ENCODE measurements at regions not wholly inside any gene's neighbourhood (a gene's known extent, or its start where the extent isn't known, plus 50 kb on each side); places are given as distances from the start of the nearest gene placed in this dataset.
"Not testable (repeated sequence)": the region's sequence is repeated elsewhere in the genome, so short reads cannot be mapped to it uniquely, and the experiment has no call there.

DNA sequence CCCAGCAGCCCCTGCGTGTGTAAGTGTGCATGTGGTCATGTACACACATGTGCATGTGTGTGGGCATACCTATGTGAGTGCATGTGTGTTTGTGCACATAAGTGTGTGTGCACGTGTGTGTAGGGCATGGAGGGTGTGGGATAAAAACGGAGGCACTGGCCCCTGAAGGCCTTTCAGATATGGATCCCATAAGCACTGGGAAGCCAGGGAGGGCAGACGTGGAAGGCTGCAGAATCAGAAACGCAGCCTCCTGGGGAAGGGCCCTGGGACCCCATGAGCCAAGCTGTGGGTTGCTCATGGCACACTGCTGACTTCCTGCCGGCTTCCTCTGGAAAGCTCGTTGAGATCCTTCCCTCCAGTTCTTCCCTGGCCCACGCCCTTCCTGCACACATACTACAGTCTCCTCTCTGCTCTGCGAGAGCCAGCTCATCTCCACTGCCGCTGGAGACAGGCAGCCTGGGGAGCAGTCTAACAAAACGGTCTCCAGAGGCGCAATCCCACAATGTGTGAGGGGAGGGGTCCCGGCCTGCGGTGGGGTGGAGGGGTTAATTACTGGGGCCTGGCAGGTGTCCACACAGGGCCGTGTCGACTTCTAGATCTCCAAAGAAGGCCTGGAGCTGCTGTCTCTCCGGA, 435.2 kb upstream of the B3GAT1 start:
- Mint-ChIP-seq H3K27ac (no peak overlapping the region), H3K4me1 (ENCODE audit: low read depth) (no peaks in the 10 kb centered on the region), H3K36me3 (ENCODE audit: low read depth) (no peaks in the 10 kb centered on the region), H3K4me3 (no peak overlapping the region), H3K9me3 (no peaks in the 10 kb centered on the region), H3K27me3 (ENCODE audit: low read depth) (no peaks in the 10 kb centered on the region)
- no peak for DNase-seq (ENCODE audit: low spot score)

- H3K27me3 Mint-ChIP-seq (ENCODE audit: low read depth): no peaks in the 10 kb centered on the region
- no peak overlapping the region for H3K27ac Mint-ChIP-seq
- no peak for DNase-seq (ENCODE audit: low spot score)
- H3K36me3 Mint-ChIP-seq (ENCODE audit: low read depth): no peaks in the 10 kb centered on the region
- H3K4me3 Mint-ChIP-seq: no peak overlapping the region
- no peaks in the 10 kb centered on the region for H3K9me3 Mint-ChIP-seq
- H3K4me1 Mint-ChIP-seq (ENCODE audit: low read depth): no peaks in the 10 kb centered on the region
These were observed 434.5 kb upstream of the B3GAT1 start for GRCh38 chr11:134846328-134847082.

- Mint-ChIP-seq H3K9me3 (no peaks in the 10 kb centered on the region), H3K4me1 (ENCODE audit: low read depth) (no peaks in the 10 kb centered on the region), H3K27me3 (ENCODE audit: low read depth) (no peaks in the 10 kb centered on the region), H3K27ac (no peak overlapping the region), H3K4me3 (no peak overlapping the region), H3K36me3 (ENCODE audit: low read depth) (no peaks in the 10 kb centered on the region)
- no peak for DNase-seq (ENCODE audit: low spot score)
These were observed 433.7 kb upstream of the B3GAT1 start for GRCh38 chr11:134845474-134846327.

DNA sequence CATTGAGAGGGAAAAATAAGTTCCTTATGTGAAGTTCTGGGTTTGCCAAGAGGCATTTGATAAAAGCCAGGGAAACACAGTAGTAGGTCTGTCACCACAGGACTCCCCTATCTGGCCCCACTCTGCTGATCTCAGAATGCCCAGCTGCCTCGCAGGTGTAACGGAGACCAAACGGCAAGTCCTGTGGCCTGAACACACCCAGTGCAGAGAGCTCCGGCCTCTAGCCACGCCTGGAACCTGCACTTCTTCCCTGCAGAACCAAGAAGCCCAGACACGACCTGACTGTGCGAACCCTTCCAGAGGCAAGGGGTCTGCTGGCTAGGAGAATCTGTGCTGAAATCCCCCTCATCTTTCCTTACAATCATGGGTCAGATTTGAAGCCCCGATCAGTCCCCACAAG, 432.8 kb upstream of the B3GAT1 start:
- Mint-ChIP-seq H3K4me3 (no peak overlapping the region), H3K36me3 (ENCODE audit: low read depth) (no peaks in the 10 kb centered on the region), H3K27me3 (ENCODE audit: low read depth) (no peaks in the 10 kb centered on the region), H3K9me3 (no peaks in the 10 kb centered on the region), H3K27ac (no peak overlapping the region), H3K4me1 (ENCODE audit: low read depth) (no peaks in the 10 kb centered on the region)
- DNase-seq (ENCODE audit: low spot score): no peak

GRCh38 chr11:134843735-134844134, 431.7 kb upstream of the B3GAT1 start:
- no peaks in the 10 kb centered on the region for H3K9me3 Mint-ChIP-seq
- H3K4me1 Mint-ChIP-seq (ENCODE audit: low read depth): no peaks in the 10 kb centered on the region
- no peak for DNase-seq (ENCODE audit: low spot score)
- no peak overlapping the region for H3K4me3 Mint-ChIP-seq
- no peak overlapping the region for H3K27ac Mint-ChIP-seq
- H3K27me3 Mint-ChIP-seq (ENCODE audit: low read depth): no peaks in the 10 kb centered on the region
- H3K36me3 Mint-ChIP-seq (ENCODE audit: low read depth): no peaks in the 10 kb centered on the region

DNA sequence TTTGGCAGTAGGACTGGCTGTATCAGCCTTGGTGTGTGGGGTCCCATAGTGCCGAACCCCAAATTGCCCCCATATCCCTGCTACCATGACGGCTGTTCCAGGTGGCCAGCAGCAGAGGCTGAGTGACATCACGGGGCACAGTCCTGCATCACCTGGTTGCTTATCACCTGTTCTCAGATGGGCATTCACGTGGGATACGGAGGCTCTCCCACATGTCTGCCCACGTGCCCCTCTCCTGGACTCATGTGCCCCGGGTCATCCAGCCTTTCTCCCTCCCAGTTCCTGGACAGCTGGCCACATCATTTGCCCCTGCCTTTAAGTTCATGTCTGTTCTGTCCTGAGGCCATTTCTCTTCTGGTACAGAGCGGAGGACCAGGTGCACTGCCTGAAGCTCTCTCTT, 431.0 kb upstream of the B3GAT1 start:
- H3K4me3 Mint-ChIP-seq: no peak overlapping the region
- no peaks in the 10 kb centered on the region for H3K4me1 Mint-ChIP-seq (ENCODE audit: low read depth)
- no peaks in the 10 kb centered on the region for H3K36me3 Mint-ChIP-seq (ENCODE audit: low read depth)
- no peak overlapping the region for H3K27ac Mint-ChIP-seq
- H3K27me3 Mint-ChIP-seq (ENCODE audit: low read depth): no peaks in the 10 kb centered on the region
- H3K9me3 Mint-ChIP-seq: no peaks in the 10 kb centered on the region
- DNase-seq (ENCODE audit: low spot score): no peak

DNA sequence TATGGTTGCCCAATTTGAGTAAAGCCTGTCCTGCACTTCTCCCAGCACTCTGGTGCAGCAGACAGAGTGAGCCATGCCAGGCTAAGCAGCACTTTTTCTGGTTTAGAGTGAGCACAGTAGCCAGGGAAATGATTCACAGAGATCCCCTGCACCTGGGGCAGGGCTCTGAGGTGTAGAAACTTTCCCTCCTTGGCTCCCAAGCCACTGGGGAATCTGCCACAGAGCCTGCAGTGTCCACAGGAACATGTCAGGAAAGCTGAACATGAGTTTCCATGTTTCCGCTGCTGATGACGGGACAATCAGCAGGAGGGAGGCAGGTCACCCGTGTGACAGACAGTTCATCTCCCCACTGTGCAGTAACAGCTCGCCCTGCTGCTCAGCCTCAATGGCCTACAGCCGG, 429.9 kb upstream of the B3GAT1 start:
- no peak for DNase-seq (ENCODE audit: low spot score)
- no peaks in the 10 kb centered on the region for H3K4me1 Mint-ChIP-seq (ENCODE audit: low read depth)
- H3K9me3 Mint-ChIP-seq: no peaks in the 10 kb centered on the region
- no peak overlapping the region for H3K4me3 Mint-ChIP-seq
- no peaks in the 10 kb centered on the region for H3K36me3 Mint-ChIP-seq (ENCODE audit: low read depth)
- H3K27ac Mint-ChIP-seq: no peak overlapping the region
- no peaks in the 10 kb centered on the region for H3K27me3 Mint-ChIP-seq (ENCODE audit: low read depth)

GRCh38 chr11:134841411-134841810, 429.4 kb upstream of the B3GAT1 start:
- H3K4me3 Mint-ChIP-seq: no peak overlapping the region
- H3K36me3 Mint-ChIP-seq (ENCODE audit: low read depth): no peaks in the 10 kb centered on the region
- no peaks in the 10 kb centered on the region for H3K27me3 Mint-ChIP-seq (ENCODE audit: low read depth)
- DNase-seq (ENCODE audit: low spot score): no peak
- no peak overlapping the region for H3K27ac Mint-ChIP-seq
- H3K9me3 Mint-ChIP-seq: no peaks in the 10 kb centered on the region
- no peaks in the 10 kb centered on the region for H3K4me1 Mint-ChIP-seq (ENCODE audit: low read depth)

DNA sequence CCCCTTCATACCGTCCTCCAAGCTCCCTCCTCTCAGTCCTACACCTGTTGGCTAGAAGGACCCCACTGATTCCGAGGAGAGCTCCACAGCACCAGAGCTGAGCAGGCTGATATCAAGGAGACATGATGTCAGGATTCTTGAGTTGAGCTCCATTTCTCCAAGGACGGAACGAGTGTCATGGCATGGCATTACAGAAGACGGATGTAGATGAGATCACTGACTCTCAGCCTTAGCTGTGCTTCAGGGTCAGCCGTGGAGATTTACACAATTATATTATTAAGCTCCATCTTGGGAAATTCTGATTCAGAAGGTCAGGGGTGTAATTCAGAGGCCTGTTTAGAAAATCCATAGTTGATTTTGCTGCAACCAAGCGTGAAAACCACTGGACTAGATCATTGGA, 428.9 kb upstream of the B3GAT1 start:
- Mint-ChIP-seq H3K4me3 (no peak overlapping the region), H3K36me3 (ENCODE audit: low read depth) (no peaks in the 10 kb centered on the region), H3K4me1 (ENCODE audit: low read depth) (no peaks in the 10 kb centered on the region), H3K9me3 (no peaks in the 10 kb centered on the region), H3K27ac (no peak overlapping the region), H3K27me3 (ENCODE audit: low read depth) (no peaks in the 10 kb centered on the region)
- no peak for DNase-seq (ENCODE audit: low spot score)

DNA sequence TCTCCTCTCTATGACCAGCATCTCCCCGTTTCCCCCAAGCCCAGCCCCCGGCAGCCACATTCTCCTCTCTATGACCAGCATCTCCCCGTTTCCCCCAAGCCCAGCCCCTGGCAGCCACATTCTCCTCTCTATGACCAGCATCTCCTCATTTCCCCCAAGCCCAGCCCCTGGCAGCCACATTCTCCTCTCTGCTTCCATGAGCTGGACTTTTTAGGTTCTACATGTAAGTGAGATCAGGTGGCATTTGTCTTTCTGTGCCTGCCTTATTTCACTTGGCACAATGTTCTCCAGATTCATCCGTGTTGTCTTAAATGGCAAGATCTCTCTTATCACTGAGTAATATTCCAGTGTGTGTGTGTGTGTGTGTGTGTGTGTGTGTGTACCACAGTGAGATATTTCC, 428.1 kb upstream of the B3GAT1 start:
- not testable (repeated sequence) for H3K4me1 Mint-ChIP-seq (ENCODE audit: low read depth); H3K27me3 Mint-ChIP-seq (ENCODE audit: low read depth); H3K9me3 Mint-ChIP-seq; H3K27ac Mint-ChIP-seq; DNase-seq (ENCODE audit: low spot score); H3K36me3 Mint-ChIP-seq (ENCODE audit: low read depth); H3K4me3 Mint-ChIP-seq

- H3K27me3 Mint-ChIP-seq (ENCODE audit: low read depth): no peaks in the 10 kb centered on the region
- H3K4me3 Mint-ChIP-seq: no peak overlapping the region
- H3K36me3 Mint-ChIP-seq (ENCODE audit: low read depth): no peaks in the 10 kb centered on the region
These were observed 426.7 kb upstream of the B3GAT1 start for GRCh38 chr11:134838708-134839107.

DNA sequence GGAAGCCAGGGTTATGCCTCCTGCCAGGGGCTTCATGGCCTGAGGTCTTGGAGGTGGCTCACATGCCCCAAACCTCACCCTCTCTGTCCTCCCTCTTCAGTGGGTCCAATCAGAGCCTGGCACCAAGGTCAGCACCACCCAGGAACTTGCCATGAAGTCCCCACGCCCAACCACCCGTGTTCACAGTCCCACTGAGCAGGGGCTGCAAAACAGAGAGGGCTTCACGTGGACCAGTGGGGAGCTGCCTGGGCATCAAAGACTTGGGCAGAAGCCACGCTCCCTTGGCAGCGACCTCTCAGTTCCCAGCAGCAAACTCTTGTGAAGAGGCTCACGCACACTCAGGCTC, 425.8 kb upstream of the B3GAT1 start:
- Mint-ChIP-seq H3K27me3 (ENCODE audit: low read depth) (peaks cover 3% of the 10 kb centered on the region), H3K4me1 (ENCODE audit: low read depth) (no peaks in the 10 kb centered on the region), H3K36me3 (ENCODE audit: low read depth) (no peaks in the 10 kb centered on the region), H3K4me3 (no peak overlapping the region), H3K27ac (no peak overlapping the region), H3K9me3 (no peaks in the 10 kb centered on the region)
- no peak for DNase-seq (ENCODE audit: low spot score)

More at GRCh38 chr11:134838708-134839107, 426.7 kb upstream of the B3GAT1 start:
- no peak for DNase-seq (ENCODE audit: low spot score)
- Mint-ChIP-seq H3K4me1 (ENCODE audit: low read depth) (no peaks in the 10 kb centered on the region), H3K9me3 (no peaks in the 10 kb centered on the region), H3K27ac (no peak overlapping the region)

DNA sequence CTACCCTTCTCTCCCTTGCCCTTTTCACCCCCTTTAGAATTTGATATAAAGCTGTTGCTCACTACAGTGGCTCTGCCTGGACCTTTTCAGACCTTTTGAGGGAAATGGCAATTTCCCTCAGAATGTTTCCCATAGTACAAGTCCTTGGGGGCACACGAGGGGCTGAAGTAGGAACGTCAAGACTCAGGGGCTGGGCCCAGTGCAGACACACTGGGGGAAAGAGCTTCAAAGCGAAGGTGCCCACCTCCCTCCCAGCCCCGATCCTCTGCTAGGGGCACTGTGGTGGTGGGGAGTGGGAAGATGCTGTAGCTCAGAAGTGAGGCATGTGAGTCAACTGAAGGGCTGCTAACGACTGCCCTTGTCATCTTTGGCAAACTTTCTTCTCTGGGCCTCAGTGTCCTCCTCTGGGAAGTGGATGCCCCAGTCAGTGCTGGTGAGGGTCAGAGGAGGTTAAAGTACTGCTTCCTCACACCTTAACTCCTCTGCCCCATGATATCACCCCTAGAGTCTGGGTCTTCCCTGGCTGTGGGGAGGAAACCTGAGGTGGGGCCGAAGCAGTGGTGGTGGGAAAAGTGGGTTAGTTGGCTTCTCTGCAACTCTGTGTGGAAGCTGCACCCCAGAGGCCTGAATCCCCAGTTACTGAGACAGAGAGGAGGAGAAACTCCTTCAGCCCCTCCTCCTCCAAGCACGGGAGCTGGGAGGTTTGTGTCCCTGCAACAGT, 425.3 kb upstream of the B3GAT1 start:
- no peak overlapping the region for H3K27ac Mint-ChIP-seq
- H3K36me3 Mint-ChIP-seq (ENCODE audit: low read depth): no peaks in the 10 kb centered on the region
- no peaks in the 10 kb centered on the region for H3K4me1 Mint-ChIP-seq (ENCODE audit: low read depth)
- H3K27me3 Mint-ChIP-seq (ENCODE audit: low read depth): peaks cover 3% of the 10 kb centered on the region
- no peak overlapping the region for H3K4me3 Mint-ChIP-seq
- no peaks in the 10 kb centered on the region for H3K9me3 Mint-ChIP-seq
- DNase-seq (ENCODE audit: low spot score): no peak

DNA sequence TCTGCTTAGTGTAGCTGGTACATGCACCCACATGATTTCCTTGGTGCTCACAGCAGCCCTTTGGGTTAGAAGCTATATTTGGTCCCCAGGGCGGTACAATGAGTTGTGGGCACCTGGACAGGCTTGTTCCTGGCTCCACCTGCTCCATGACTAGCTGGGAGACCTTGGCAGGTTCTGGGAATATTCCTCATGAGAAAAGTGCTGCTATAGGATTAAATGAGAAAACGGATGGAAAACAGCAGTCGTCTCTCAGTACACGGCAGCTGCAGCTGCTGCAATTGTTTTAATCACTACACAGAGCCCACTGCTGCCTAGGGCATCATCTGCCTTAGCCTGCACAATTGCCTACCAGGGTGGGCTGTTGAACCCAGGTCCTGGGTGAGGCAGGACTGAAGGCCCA, 424.5 kb upstream of the B3GAT1 start:
- H3K4me1 Mint-ChIP-seq (ENCODE audit: low read depth): no peaks in the 10 kb centered on the region
- no peak overlapping the region for H3K27ac Mint-ChIP-seq
- no peaks in the 10 kb centered on the region for H3K9me3 Mint-ChIP-seq
- H3K36me3 Mint-ChIP-seq (ENCODE audit: low read depth): no peaks in the 10 kb centered on the region
- peaks cover 3% of the 10 kb centered on the region for H3K27me3 Mint-ChIP-seq (ENCODE audit: low read depth)
- no peak overlapping the region for H3K4me3 Mint-ChIP-seq
- DNase-seq (ENCODE audit: low spot score): no peak
